ENCODE measurements at regions not wholly inside any gene's neighbourhood (a gene's known extent, or its start where the extent isn't known, plus 50 kb on each side); places are given as distances from the start of the nearest gene placed in this dataset.
"Not testable (repeated sequence)": the region's sequence is repeated elsewhere in the genome, so short reads cannot be mapped to it uniquely, and the experiment has no call there.

GRCh38 chr2:8508766-8509165 lies 173.1 kb upstream of the ID2 start:
- DNase-seq, result no peak

- DNase-seq, result no peak
These were observed 172.2 kb upstream of the ID2 start for GRCh38 chr2:8509621-8510020.

GRCh38 chr2:8510055-8510454 lies 171.8 kb upstream of the ID2 start:
- not testable (repeated sequence) for DNase-seq

- no peak for DNase-seq
These were observed 171.3 kb upstream of the ID2 start for GRCh38 chr2:8510519-8510918.

- no peak for DNase-seq
These were observed 169.8 kb upstream of the ID2 start for GRCh38 chr2:8511868-8512612.

- no peak for DNase-seq
These were observed 168.1 kb upstream of the ID2 start for GRCh38 chr2:8513601-8514273.

- no peak for DNase-seq
These were observed 167.6 kb upstream of the ID2 start for GRCh38 chr2:8514274-8514662.

GRCh38 chr2:8514796-8515758 lies 166.8 kb upstream of the ID2 start:
- no peak for DNase-seq

GRCh38 chr2:8515864-8516533 lies 165.9 kb upstream of the ID2 start:
- DNase-seq, result no peak

GRCh38 chr2:8517850-8518498 lies 163.9 kb upstream of the ID2 start:
- no peak for DNase-seq

GRCh38 chr2:8518979-8519668 lies 162.7 kb upstream of the ID2 start:
- DNase-seq, result no peak

- no peak for DNase-seq
These were observed 161.0 kb upstream of the ID2 start for GRCh38 chr2:8520791-8521344.

GRCh38 chr2:8522687-8523086 lies 159.2 kb upstream of the ID2 start:
- DNase-seq, result no peak

GRCh38 chr2:8524388-8524787 lies 157.5 kb upstream of the ID2 start:
- no peak for DNase-seq

GRCh38 chr2:8524823-8525222 lies 157.0 kb upstream of the ID2 start:
- no peak for DNase-seq

- DNase-seq, result no peak
These were observed 156.6 kb upstream of the ID2 start for GRCh38 chr2:8525236-8525581.

- no peak for DNase-seq
These were observed 156.1 kb upstream of the ID2 start for GRCh38 chr2:8525582-8526402.

GRCh38 chr2:8526403-8526696 lies 155.5 kb upstream of the ID2 start:
- no peak for DNase-seq

GRCh38 chr2:8527031-8527430 lies 154.8 kb upstream of the ID2 start:
- no peak for DNase-seq

- no peak for DNase-seq
These were observed 154.2 kb upstream of the ID2 start for GRCh38 chr2:8527676-8528075.

- no peak for DNase-seq
These were observed 153.0 kb upstream of the ID2 start for GRCh38 chr2:8528863-8529262.
